GM10266 (cell line): ENCODE measurements at regions not wholly inside any gene's neighbourhood (a gene's known extent, or its start where the extent isn't known, plus 50 kb on each side); places are given as distances from the start of the nearest gene placed in this dataset.

Source experiments
- DNase-seq: peaks from one replicate; pipeline ENCODE4 v3.0.0; 2012; ENCODE audit errors: extremely low spot score
- CTCF ChIP-seq: IDR thresholded peaks from 2 replicates; pipeline ENCODE4 v1.5.1; 2012; ENCODE audit warnings: mild to moderate bottlenecking, low read depth; ENCODE audit not compliant: control insufficient read depth, insufficient read depth; ENCODE audit errors: missing control alignments

- no peak for TF ChIP-seq CTCF
- no peak for DNase-seq
Observed at GRCh38 chr1:90781534-90781933, 64.4 kb upstream of the BARHL2 start.

- DNase-seq: no peak
- no peak for TF ChIP-seq CTCF
Observed at GRCh38 chr1:90780981-90781380, 63.9 kb upstream of the BARHL2 start.

- TF ChIP-seq CTCF: no peak
- DNase-seq: no peak
Observed at GRCh38 chr1:90779573-90779972, 62.5 kb upstream of the BARHL2 start.

- no peak for TF ChIP-seq CTCF
- no peak for DNase-seq
Observed at GRCh38 chr1:90778486-90778885, 61.4 kb upstream of the BARHL2 start.

GRCh38 chr1:90773812-90774211 is 56.7 kb upstream of the BARHL2 start:
- no peak for TF ChIP-seq CTCF
- no peak for DNase-seq

GRCh38 chr1:90768826-90769225 is 51.7 kb upstream of the BARHL2 start:
- no peak for TF ChIP-seq CTCF

GRCh38 chr1:90768098-90768497 is 51.0 kb upstream of the BARHL2 start:
- no peak for DNase-seq
- TF ChIP-seq CTCF: no peak

More at GRCh38 chr1:90768826-90769225, 51.7 kb upstream of the BARHL2 start:
- no peak for DNase-seq
